Panc1 (cell line): ENCODE measurements at regions not wholly inside any gene's neighbourhood (a gene's known extent, or its start where the extent isn't known, plus 50 kb on each side); places are given as distances from the start of the nearest gene placed in this dataset.

Source experiments
- ATAC-seq: fragments of 200-7000 bp; cut with Tn5 transposase; 2 replicates; pipeline ENCODE4 v1.9.1; 2020; ENCODE audit warnings: mild to moderate bottlenecking, moderate library complexity
- BruUV-seq: library from RNA; stranded (reverse); fragments of 400-500 nt; replicated peaks from 2 replicates; lab custom pipeline; 2021; lab: Mats Ljungman, UMichigan
- CTCF ChIA-PET: fragments of 300-600 bp; sonication (Branson Sonifier 250); formaldehyde crosslinking; loops from one replicate; lab custom pipeline; 2022; ENCODE audit warnings: antibody characterized with exemption; lab: Charles Lee
- POLR2A ChIA-PET: fragments of 300-600 bp; sonication (Branson Sonifier 250); formaldehyde crosslinking; loops from one replicate; lab custom pipeline; 2022; ENCODE audit warnings: antibody characterized with exemption; lab: Charles Lee
- DNase-seq: peaks from one replicate; pipeline ENCODE4 v3.0.0-alpha.2; 2010; ENCODE audit warnings: low read depth, low spot score
- H3K27ac ChIP-seq: 2 replicates; pipeline ENCODE4 v1.5.1; 2011; ENCODE audit warnings: mild to moderate bottlenecking, low read length, inconsistent platforms
- H3K27me3 ChIP-seq: fragments of 200-500 bp; sonication (Bioruptor generic); 2 replicates; pipeline ENCODE4 v1.6.0; 2014; ENCODE audit warnings: low read length, inconsistent platforms; ENCODE audit not compliant: control insufficient read depth, insufficient read depth
- H3K36me3 ChIP-seq: fragments of 200-500 bp; sonication (Bioruptor generic); 2 replicates; pipeline ENCODE4 v1.5.1; 2014; ENCODE audit warnings: inconsistent platforms, mild to moderate bottlenecking, low read length, moderate library complexity; ENCODE audit not compliant: control insufficient read depth, insufficient read depth
- H3K4me1 ChIP-seq: 2 replicates; pipeline ENCODE4 v1.5.1; 2011; ENCODE audit warnings: inconsistent platforms, mild to moderate bottlenecking, low read length, moderate library complexity; ENCODE audit not compliant: control insufficient read depth, insufficient read depth
- H3K4me3 ChIP-seq, 2 experiments: 2 replicates each; pipeline ENCODE4 v1.5.1; 2011 to 2012; ENCODE audit warnings: low read depth in 2 of 2, low read length in 2 of 2, mild to moderate bottlenecking in 2 of 2, inconsistent platforms in 1 of 2, moderate library complexity in 1 of 2
- H3K9me3 ChIP-seq: fragments of 200-500 bp; sonication (Bioruptor generic); 2 replicates; pipeline ENCODE4 v1.5.1; 2014; ENCODE audit warnings: low read depth, mild to moderate bottlenecking, inconsistent platforms, low read length, moderate library complexity; ENCODE audit not compliant: control insufficient read depth, insufficient read depth
- CTCF ChIP-seq: fragments of 450-650 bp; IDR thresholded peaks from 2 replicates; pipeline ENCODE4 v1.5.1; 2017; ENCODE audit warnings: mild to moderate bottlenecking
- POLR2AphosphoS5 ChIP-seq: IDR thresholded peaks from 2 replicates; pipeline ENCODE4 v1.6.1; 2012; ENCODE audit warnings: mild to moderate bottlenecking, low read depth, low read length, moderate library complexity
- SIN3A ChIP-seq: IDR thresholded peaks from 2 replicates; pipeline ENCODE4 v1.6.1; 2012; ENCODE audit warnings: low read depth, mild to moderate bottlenecking, low read length, moderate library complexity, borderline replicate concordance; ENCODE audit not compliant: insufficient read depth
- TCF7L2 ChIP-seq: IDR thresholded peaks from 2 replicates; pipeline ENCODE4 v1.6.1; 2011; ENCODE audit warnings: mild to moderate bottlenecking, low read depth, low read length, inconsistent platforms
- in situ Hi-C: cut with HindIII; loops from 2 replicates; pipeline ENCODE4 v1.10.0; 2016; ENCODE audit warnings: low sequenced_read_pairs, low pct_unique_long_range_greater_than_20kb
- intact Hi-C: fragments of 100-400 bp; cut with micrococcal nuclease; formaldehyde crosslinking; loops from one replicate; pipeline ENCODE4 v1.10.0; 2022; ENCODE audit not compliant: unreplicated experiment
- TF ChIP-seq, protein P1 (sequence below), 2 experiments: IDR thresholded peaks; 2 replicates each; pipeline ENCODE4 v1.6.1; 2011 to 2012; ENCODE audit warnings: low read depth in 2 of 2, control low read depth in 1 of 2, low read length in 1 of 2, mild to moderate bottlenecking in 1 of 2, moderate library complexity in 1 of 2; ENCODE audit not compliant: insufficient read depth in 1 of 2

GRCh38 chr20:22374066-22374465 lies 210.3 kb downstream of the FOXA2 start:
- in situ Hi-C loops (no loop called here), intact Hi-C loops (no loop called here)
- no peak overlapping the region for H3K4me3 ChIP-seq
- no TSS peak for BruUV-seq
- TF ChIP-seq CTCF (no peak), SIN3A (no peak), POLR2AphosphoS5 (no peak), TCF7L2 (no peak)
- TF ChIP-seq, protein P1, sequence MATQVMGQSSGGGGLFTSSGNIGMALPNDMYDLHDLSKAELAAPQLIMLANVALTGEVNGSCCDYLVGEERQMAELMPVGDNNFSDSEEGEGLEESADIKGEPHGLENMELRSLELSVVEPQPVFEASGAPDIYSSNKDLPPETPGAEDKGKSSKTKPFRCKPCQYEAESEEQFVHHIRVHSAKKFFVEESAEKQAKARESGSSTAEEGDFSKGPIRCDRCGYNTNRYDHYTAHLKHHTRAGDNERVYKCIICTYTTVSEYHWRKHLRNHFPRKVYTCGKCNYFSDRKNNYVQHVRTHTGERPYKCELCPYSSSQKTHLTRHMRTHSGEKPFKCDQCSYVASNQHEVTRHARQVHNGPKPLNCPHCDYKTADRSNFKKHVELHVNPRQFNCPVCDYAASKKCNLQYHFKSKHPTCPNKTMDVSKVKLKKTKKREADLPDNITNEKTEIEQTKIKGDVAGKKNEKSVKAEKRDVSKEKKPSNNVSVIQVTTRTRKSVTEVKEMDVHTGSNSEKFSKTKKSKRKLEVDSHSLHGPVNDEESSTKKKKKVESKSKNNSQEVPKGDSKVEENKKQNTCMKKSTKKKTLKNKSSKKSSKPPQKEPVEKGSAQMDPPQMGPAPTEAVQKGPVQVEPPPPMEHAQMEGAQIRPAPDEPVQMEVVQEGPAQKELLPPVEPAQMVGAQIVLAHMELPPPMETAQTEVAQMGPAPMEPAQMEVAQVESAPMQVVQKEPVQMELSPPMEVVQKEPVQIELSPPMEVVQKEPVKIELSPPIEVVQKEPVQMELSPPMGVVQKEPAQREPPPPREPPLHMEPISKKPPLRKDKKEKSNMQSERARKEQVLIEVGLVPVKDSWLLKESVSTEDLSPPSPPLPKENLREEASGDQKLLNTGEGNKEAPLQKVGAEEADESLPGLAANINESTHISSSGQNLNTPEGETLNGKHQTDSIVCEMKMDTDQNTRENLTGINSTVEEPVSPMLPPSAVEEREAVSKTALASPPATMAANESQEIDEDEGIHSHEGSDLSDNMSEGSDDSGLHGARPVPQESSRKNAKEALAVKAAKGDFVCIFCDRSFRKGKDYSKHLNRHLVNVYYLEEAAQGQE (IDR thresholded peaks at IDR 0.05; ENCODE audit: insufficient read depth in 1 of 2, low read depth in 2 of 2, low read length in 1 of 2): no peak
- POLR2A ChIA-PET: no interaction called here
- no peaks in the 10 kb centered on the region for H3K27me3 ChIP-seq
- CTCF ChIA-PET: interaction anchor here (0.5 kb wide), 1 partner anchor 319 kb away, joined by 3 read pairs; no protein-coding TSS in a partner anchor
- DNase-seq: no peak
- H3K9me3 ChIP-seq: no peaks in the 10 kb centered on the region
- H3K27ac ChIP-seq: no peak overlapping the region
- ATAC-seq: no peak
- peaks cover 25% of the 10 kb centered on the region for H3K4me1 ChIP-seq
- no peaks in the 10 kb centered on the region for H3K36me3 ChIP-seq

- DNase-seq (no peak), ATAC-seq (no peak)
- no peak for TF ChIP-seq SIN3A
- TF ChIP-seq, protein P1 (IDR thresholded peaks at IDR 0.05; ENCODE audit: insufficient read depth in 1 of 2, low read depth in 2 of 2, low read length in 1 of 2): no peak
- no peak for TF ChIP-seq POLR2AphosphoS5
- TF ChIP-seq TCF7L2: no peak
- no peak for TF ChIP-seq CTCF
- ChIA-PET POLR2A (no interaction called here), CTCF (no interaction called here)
- no peak overlapping the region for H3K27ac ChIP-seq
- no TSS peak for BruUV-seq
- no peaks in the 10 kb centered on the region for H3K27me3 ChIP-seq
- H3K4me3 ChIP-seq: no peak overlapping the region
- peaks cover 25% of the 10 kb centered on the region for H3K4me1 ChIP-seq
- H3K9me3 ChIP-seq: no peaks in the 10 kb centered on the region
- H3K36me3 ChIP-seq: no peaks in the 10 kb centered on the region
- intact Hi-C loops (no loop called here), in situ Hi-C loops (no loop called here)
Observed at GRCh38 chr20:22373164-22373895, 211.0 kb downstream of the FOXA2 start.
